DOHH2 (cell line): ENCODE measurements at regions not wholly inside any gene's neighbourhood (a gene's known extent, or its start where the extent isn't known, plus 50 kb on each side); places are given as distances from the start of the nearest gene placed in this dataset.
A peak's percentile ranks its signal among the peaks of the same experiment; 100 is the strongest.

Source experiments
- H3F3A ChIP-seq: fragments of 200-600 bp; sonication (generic), shearing (Covaris generic); 2 replicates; pipeline ENCODE4 v1.6.0; 2016; ENCODE audit warnings: antibody characterized with exemption, mild to moderate bottlenecking; ENCODE audit not compliant: control insufficient read depth, insufficient read depth
- H3K27ac ChIP-seq: fragments of 200-600 bp; sonication (generic); 2 replicates; pipeline ENCODE4 v1.5.1; 2014; ENCODE audit warnings: low read depth, mild to moderate bottlenecking, low read length, moderate library complexity
- H3K27me3 ChIP-seq: fragments of 200-600 bp; sonication (generic); 2 replicates; pipeline ENCODE4 v1.6.1; 2014; ENCODE audit warnings: mild to moderate bottlenecking, low read length, mixed read lengths; ENCODE audit not compliant: control insufficient read depth
- H3K36me3 ChIP-seq: fragments of 200-600 bp; sonication (generic); 2 replicates; pipeline ENCODE4 v1.6.1; 2014; ENCODE audit warnings: mild to moderate bottlenecking, low read length, moderate library complexity, mixed read lengths; ENCODE audit not compliant: control insufficient read depth
- H3K4me1 ChIP-seq: fragments of 200-600 bp; sonication (generic); 2 replicates; pipeline ENCODE4 v1.6.1; 2014; ENCODE audit warnings: mild to moderate bottlenecking, low read length, mixed read lengths; ENCODE audit not compliant: control insufficient read depth
- H3K4me2 ChIP-seq: fragments of 200-600 bp; sonication (generic); 2 replicates; pipeline ENCODE4 v1.6.0; 2014; ENCODE audit warnings: mild to moderate bottlenecking, low read length, moderate library complexity
- H3K4me3 ChIP-seq: fragments of 200-600 bp; sonication (generic); 2 replicates; pipeline ENCODE4 v1.5.1; 2014; ENCODE audit warnings: mild to moderate bottlenecking, low read length, mixed read lengths
- H3K79me2 ChIP-seq: fragments of 200-600 bp; sonication (generic); 2 replicates; pipeline ENCODE4 v1.6.1; 2014; ENCODE audit warnings: mild to moderate bottlenecking, low read length, mixed read lengths; ENCODE audit not compliant: control insufficient read depth
- H3K9me2 ChIP-seq: fragments of 200-600 bp; sonication (generic); replicated peaks from 2 replicates; pipeline ENCODE4 v1.6.1; 2014; ENCODE audit warnings: mild to moderate bottlenecking, low read length, mixed read lengths; ENCODE audit not compliant: control insufficient read depth
- H3K9me3 ChIP-seq: fragments of 200-600 bp; sonication (generic); 2 replicates; pipeline ENCODE4 v1.6.1; 2014; ENCODE audit warnings: antibody characterized with exemption, low read length, mixed read lengths; ENCODE audit not compliant: control insufficient read depth, insufficient read depth
- H4K20me1 ChIP-seq: fragments of 200-600 bp; sonication (generic); 2 replicates; pipeline ENCODE4 v1.6.0; 2014; ENCODE audit warnings: low read depth, mild to moderate bottlenecking, antibody characterized with exemption, low read length, moderate library complexity; ENCODE audit not compliant: control insufficient read depth, insufficient read depth
- EZH2phosphoT487 ChIP-seq: fragments of 200-600 bp; sonication (generic); IDR thresholded peaks from 2 replicates; pipeline ENCODE4 v1.6.1; 2017; ENCODE audit warnings: borderline replicate concordance, mild to moderate bottlenecking, antibody characterized with exemption, low read length, moderate library complexity, mixed read lengths
- TF ChIP-seq, protein P1 (sequence below): fragments of 200-600 bp; sonication (generic); IDR thresholded peaks from one replicate; pipeline ENCODE4 v1.5.1; 2014; ENCODE audit warnings: antibody characterized with exemption, mild to moderate bottlenecking, low read depth, low read length; ENCODE audit not compliant: poor library complexity, severe bottlenecking

DNA sequence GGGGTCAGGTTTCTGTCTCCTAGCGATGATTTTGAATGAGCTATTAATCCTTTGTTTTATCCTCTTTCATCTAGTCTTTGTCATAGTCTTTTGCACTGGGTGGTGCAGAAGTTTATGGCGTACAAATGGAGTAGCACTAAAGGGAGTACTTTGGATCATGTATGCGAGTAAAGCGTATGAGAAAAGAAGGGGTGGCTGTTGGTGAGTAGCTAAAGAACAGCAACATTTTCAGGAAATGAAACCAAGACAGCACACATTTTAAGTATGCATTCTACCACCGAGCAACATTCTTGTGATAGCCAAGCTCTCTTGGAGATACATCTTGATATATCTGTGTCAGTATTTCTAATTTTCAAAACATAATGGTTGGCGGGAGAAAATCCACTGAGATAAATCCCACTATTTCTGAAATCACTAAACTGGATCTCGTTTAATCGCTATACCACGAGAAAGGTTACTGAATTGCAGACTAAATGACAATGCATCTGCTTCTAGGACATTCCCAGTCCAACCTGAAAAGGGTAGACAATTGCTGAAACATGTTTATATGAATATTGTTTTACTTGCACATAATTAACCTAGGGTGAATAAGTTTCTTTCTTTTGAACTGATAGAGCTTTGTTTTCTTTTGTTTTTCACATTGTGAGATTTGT is 196.1 kb downstream of the TRIM27 start:
- no peak for TF ChIP-seq EZH2phosphoT487
- TF ChIP-seq, protein P1, sequence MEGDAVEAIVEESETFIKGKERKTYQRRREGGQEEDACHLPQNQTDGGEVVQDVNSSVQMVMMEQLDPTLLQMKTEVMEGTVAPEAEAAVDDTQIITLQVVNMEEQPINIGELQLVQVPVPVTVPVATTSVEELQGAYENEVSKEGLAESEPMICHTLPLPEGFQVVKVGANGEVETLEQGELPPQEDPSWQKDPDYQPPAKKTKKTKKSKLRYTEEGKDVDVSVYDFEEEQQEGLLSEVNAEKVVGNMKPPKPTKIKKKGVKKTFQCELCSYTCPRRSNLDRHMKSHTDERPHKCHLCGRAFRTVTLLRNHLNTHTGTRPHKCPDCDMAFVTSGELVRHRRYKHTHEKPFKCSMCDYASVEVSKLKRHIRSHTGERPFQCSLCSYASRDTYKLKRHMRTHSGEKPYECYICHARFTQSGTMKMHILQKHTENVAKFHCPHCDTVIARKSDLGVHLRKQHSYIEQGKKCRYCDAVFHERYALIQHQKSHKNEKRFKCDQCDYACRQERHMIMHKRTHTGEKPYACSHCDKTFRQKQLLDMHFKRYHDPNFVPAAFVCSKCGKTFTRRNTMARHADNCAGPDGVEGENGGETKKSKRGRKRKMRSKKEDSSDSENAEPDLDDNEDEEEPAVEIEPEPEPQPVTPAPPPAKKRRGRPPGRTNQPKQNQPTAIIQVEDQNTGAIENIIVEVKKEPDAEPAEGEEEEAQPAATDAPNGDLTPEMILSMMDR: no peak
- Histone ChIP-seq H3K4me3 (peak overlapping the region; percentile 89), H3K9me2 (no peaks in the 10 kb centered on the region), H3F3A (no peaks in the 10 kb centered on the region), H3K4me2 (peak overlapping the region; percentile 77), H3K79me2 (no peaks in the 10 kb centered on the region), H3K4me1 (peaks cover 12% of the 10 kb centered on the region), H3K27ac (no peak overlapping the region), H3K27me3 (peaks cover 11% of the 10 kb centered on the region), H3K36me3 (no peaks in the 10 kb centered on the region), H4K20me1 (no peaks in the 10 kb centered on the region), H3K9me3 (no peaks in the 10 kb centered on the region)

DNA sequence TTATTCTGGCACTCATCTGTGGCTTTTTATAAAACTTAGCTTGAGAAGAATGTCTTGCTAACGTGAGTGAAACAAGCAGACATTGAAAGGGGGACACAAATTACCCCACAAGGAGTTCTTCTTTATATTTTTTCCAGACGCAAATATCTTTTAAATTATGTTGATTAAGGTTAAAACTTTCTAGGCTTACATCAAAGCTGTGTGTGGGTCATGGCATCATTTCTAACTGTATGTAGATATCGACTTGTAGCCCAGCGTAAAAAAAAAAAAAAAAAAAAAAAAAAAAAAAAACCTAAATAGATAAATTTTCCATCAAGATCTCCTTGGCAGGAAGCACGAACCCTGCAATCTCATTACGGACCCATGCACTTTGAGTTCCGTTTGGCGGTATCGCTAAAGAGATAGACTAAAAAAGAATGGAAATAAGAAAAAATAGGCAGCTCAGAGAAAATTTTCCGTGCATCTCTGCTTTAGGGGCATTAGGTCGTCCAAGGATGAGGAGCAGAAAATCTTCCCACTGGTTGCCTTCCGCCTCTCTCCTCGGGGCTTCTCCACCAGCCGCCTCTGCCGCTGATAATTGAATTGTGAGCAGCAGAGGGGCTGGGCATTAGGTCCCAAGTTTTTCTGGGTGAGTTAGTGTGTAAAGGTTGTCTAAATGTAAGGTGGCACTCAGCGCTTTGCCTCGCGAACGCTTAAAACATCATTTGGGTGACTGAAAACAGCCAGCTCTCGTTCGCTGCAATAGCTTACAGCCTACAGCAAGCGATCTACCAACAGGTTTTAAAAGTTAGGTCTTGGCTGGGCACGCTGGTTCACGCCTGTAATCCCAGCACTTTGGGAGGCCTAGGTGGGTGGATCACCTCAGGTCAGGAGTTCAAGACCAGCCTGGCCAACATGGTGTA is 194.0 kb downstream of the TRIM27 start:
- H3K4me1 ChIP-seq: peaks cover 12% of the 10 kb centered on the region

DNA sequence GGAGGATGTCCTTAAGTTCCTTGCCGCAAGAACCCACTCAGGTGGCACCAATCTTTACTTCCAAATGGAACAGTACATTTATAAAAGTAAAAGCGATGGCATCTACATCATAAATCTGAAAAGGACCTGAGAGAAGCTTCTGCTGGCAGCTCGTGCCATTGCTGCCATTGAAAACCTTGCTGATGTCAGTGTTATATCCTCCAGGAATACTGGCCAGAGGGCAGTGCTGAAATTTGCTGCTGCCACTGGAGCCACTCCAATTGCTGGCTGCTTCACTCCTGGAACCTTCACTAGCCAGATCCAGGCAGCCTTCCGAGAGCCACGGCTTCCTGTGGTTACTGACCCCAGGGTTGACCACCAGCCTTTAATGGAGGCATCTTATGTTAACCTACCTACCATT is 191.7 kb downstream of the TRIM27 start:
- Histone ChIP-seq H3K27ac (no peak overlapping the region), H3K9me2 (no peaks in the 10 kb centered on the region), H3K79me2 (no peaks in the 10 kb centered on the region), H4K20me1 (no peaks in the 10 kb centered on the region), H3K4me1 (peaks cover 20% of the 10 kb centered on the region), H3F3A (no peaks in the 10 kb centered on the region), H3K4me2 (no peak overlapping the region), H3K27me3 (peaks cover 19% of the 10 kb centered on the region), H3K36me3 (no peaks in the 10 kb centered on the region), H3K9me3 (no peaks in the 10 kb centered on the region), H3K4me3 (no peak overlapping the region)
- TF ChIP-seq, protein P1: no peak
- no peak for TF ChIP-seq EZH2phosphoT487

More for the DNA sequence above, 194.0 kb downstream of the TRIM27 start:
- H3K9me3 ChIP-seq: no peaks in the 10 kb centered on the region
- no peak overlapping the region for H3K27ac ChIP-seq
- H3K27me3 ChIP-seq: peaks cover 14% of the 10 kb centered on the region
- H4K20me1 ChIP-seq: no peaks in the 10 kb centered on the region
- no peaks in the 10 kb centered on the region for H3F3A ChIP-seq
- TF ChIP-seq, protein P1: no peak
- TF ChIP-seq EZH2phosphoT487: no peak
- no peaks in the 10 kb centered on the region for H3K79me2 ChIP-seq
- H3K9me2 ChIP-seq: no peaks in the 10 kb centered on the region
- no peaks in the 10 kb centered on the region for H3K36me3 ChIP-seq
- peak overlapping the region; percentile 77 for H3K4me2 ChIP-seq
- peak overlapping the region; percentile 89 for H3K4me3 ChIP-seq
